ENCODE measurements at regions not wholly inside any gene's neighbourhood (a gene's known extent, or its start where the extent isn't known, plus 50 kb on each side); places are given as distances from the start of the nearest gene placed in this dataset.

GRCh38 chr6:76810286-76810685 lies 653.0 kb downstream of the HTR1B start:
- H3K4me3 ChIP-seq, result no peak overlapping the region
- no peaks in the 10 kb centered on the region for H3K9me3 ChIP-seq
- no peak for TF ChIP-seq CTCF (IDR thresholded peaks at IDR 0.05)
- H3K4me1 ChIP-seq, result no peaks in the 10 kb centered on the region
- no peak overlapping the region for H3K27ac ChIP-seq
- no peaks in the 10 kb centered on the region for H3K27me3 ChIP-seq
- DNase-seq (ENCODE audit: low spot score in 2 of 2), result no peak
- H3K36me3 ChIP-seq, result no peaks in the 10 kb centered on the region
- intact Hi-C loops (cut with DNase I), result no loop called here

GRCh38 chr6:76803038-76803580 lies 660.2 kb downstream of the HTR1B start:
- no peaks in the 10 kb centered on the region for H3K27me3 ChIP-seq
- H3K9me3 ChIP-seq, result no peaks in the 10 kb centered on the region
- H3K4me1 ChIP-seq, result no peaks in the 10 kb centered on the region
- TF ChIP-seq CTCF (IDR thresholded peaks at IDR 0.05), result no peak
- H3K4me3 ChIP-seq, result no peak overlapping the region
- no peak overlapping the region for H3K27ac ChIP-seq
- H3K36me3 ChIP-seq, result no peaks in the 10 kb centered on the region
- DNase-seq (ENCODE audit: low spot score in 2 of 2), result no peak
- intact Hi-C loops (cut with DNase I), result no loop called here

GRCh38 chr6:76792394-76792793 lies 670.9 kb downstream of the HTR1B start:
- TF ChIP-seq CTCF (IDR thresholded peaks at IDR 0.05), result no peak
- Histone ChIP-seq H3K27me3 (no peaks in the 10 kb centered on the region), H3K36me3 (no peaks in the 10 kb centered on the region), H3K4me3 (no peak overlapping the region), H3K9me3 (no peaks in the 10 kb centered on the region), H3K27ac (no peak overlapping the region), H3K4me1 (no peaks in the 10 kb centered on the region)
- no peak for DNase-seq (ENCODE audit: low spot score in 2 of 2)
- intact Hi-C loops (cut with DNase I), result no loop called here

GRCh38 chr6:76790881-76791280 lies 672.4 kb downstream of the HTR1B start:
- no peaks in the 10 kb centered on the region for H3K36me3 ChIP-seq
- intact Hi-C loops (cut with DNase I), result no loop called here
- H3K9me3 ChIP-seq, result no peaks in the 10 kb centered on the region
- no peak for DNase-seq (ENCODE audit: low spot score in 2 of 2)
- no peaks in the 10 kb centered on the region for H3K4me1 ChIP-seq
- H3K27ac ChIP-seq, result no peak overlapping the region
- no peaks in the 10 kb centered on the region for H3K27me3 ChIP-seq
- TF ChIP-seq CTCF (IDR thresholded peaks at IDR 0.05), result no peak
- H3K4me3 ChIP-seq, result no peak overlapping the region

- no peaks in the 10 kb centered on the region for H3K36me3 ChIP-seq
- H3K9me3 ChIP-seq, result no peaks in the 10 kb centered on the region
- H3K27ac ChIP-seq, result no peak overlapping the region
- no peak for TF ChIP-seq CTCF (IDR thresholded peaks at IDR 0.05)
- no peaks in the 10 kb centered on the region for H3K4me1 ChIP-seq
- intact Hi-C loops (cut with DNase I), result no loop called here
- no peak overlapping the region for H3K4me3 ChIP-seq
- DNase-seq (ENCODE audit: low spot score in 2 of 2), result no peak
- H3K27me3 ChIP-seq, result no peaks in the 10 kb centered on the region
These were observed 673.1 kb downstream of the HTR1B start for GRCh38 chr6:76790045-76790796.
